ENCODE measurements at regions not wholly inside any gene's neighbourhood (a gene's known extent, or its start where the extent isn't known, plus 50 kb on each side); places are given as distances from the start of the nearest gene placed in this dataset.

DNA sequence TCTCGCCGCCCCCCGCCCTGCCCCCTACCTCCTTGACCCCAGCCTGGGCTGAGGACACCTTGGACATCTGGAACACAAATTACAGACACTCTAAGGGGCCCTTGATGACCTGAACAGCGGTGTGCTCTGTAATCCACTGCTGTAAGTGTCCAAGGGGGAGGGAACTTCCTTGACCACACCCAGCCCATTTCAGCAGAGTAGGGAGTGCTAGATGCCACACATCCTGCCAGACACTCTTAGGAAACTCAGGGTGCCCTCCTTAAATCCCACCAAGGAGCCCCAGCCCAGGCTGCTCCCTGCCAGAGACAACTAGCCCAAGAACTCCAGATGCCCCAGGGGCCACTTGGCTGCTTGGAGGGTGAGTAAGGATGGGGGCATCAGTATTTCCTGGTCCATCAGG, 282.2 kb downstream of the RRAGC start:
- Histone ChIP-seq H3K27ac (replicated peaks) (no peak overlapping the region), H3K4me3 (replicated peaks; ENCODE audit: insufficient read depth, low read length) (no peak overlapping the region), H3K27me3 (ENCODE audit: insufficient read depth, poor library complexity, severe bottlenecking) (peaks cover 37% of the 10 kb centered on the region)
- TF ChIP-seq, protein P1, sequence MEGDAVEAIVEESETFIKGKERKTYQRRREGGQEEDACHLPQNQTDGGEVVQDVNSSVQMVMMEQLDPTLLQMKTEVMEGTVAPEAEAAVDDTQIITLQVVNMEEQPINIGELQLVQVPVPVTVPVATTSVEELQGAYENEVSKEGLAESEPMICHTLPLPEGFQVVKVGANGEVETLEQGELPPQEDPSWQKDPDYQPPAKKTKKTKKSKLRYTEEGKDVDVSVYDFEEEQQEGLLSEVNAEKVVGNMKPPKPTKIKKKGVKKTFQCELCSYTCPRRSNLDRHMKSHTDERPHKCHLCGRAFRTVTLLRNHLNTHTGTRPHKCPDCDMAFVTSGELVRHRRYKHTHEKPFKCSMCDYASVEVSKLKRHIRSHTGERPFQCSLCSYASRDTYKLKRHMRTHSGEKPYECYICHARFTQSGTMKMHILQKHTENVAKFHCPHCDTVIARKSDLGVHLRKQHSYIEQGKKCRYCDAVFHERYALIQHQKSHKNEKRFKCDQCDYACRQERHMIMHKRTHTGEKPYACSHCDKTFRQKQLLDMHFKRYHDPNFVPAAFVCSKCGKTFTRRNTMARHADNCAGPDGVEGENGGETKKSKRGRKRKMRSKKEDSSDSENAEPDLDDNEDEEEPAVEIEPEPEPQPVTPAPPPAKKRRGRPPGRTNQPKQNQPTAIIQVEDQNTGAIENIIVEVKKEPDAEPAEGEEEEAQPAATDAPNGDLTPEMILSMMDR (IDR thresholded peaks at IDR 0.05; ENCODE audit: insufficient read depth, low read length): no peak
- TF ChIP-seq SPI1 (IDR thresholded peaks at IDR 0.05; ENCODE audit: borderline replicate concordance, low read depth) (no peak), POLR2AphosphoS5 (IDR thresholded peaks at IDR 0.05; ENCODE audit: low read depth) (no peak), GABPA (IDR thresholded peaks at IDR 0.05; ENCODE audit: low read depth) (no peak)
- TF ChIP-seq, protein P2, sequence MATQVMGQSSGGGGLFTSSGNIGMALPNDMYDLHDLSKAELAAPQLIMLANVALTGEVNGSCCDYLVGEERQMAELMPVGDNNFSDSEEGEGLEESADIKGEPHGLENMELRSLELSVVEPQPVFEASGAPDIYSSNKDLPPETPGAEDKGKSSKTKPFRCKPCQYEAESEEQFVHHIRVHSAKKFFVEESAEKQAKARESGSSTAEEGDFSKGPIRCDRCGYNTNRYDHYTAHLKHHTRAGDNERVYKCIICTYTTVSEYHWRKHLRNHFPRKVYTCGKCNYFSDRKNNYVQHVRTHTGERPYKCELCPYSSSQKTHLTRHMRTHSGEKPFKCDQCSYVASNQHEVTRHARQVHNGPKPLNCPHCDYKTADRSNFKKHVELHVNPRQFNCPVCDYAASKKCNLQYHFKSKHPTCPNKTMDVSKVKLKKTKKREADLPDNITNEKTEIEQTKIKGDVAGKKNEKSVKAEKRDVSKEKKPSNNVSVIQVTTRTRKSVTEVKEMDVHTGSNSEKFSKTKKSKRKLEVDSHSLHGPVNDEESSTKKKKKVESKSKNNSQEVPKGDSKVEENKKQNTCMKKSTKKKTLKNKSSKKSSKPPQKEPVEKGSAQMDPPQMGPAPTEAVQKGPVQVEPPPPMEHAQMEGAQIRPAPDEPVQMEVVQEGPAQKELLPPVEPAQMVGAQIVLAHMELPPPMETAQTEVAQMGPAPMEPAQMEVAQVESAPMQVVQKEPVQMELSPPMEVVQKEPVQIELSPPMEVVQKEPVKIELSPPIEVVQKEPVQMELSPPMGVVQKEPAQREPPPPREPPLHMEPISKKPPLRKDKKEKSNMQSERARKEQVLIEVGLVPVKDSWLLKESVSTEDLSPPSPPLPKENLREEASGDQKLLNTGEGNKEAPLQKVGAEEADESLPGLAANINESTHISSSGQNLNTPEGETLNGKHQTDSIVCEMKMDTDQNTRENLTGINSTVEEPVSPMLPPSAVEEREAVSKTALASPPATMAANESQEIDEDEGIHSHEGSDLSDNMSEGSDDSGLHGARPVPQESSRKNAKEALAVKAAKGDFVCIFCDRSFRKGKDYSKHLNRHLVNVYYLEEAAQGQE (IDR thresholded peaks at IDR 0.05; ENCODE audit: insufficient replicate concordance, low read depth): no peak
- DNase-seq (ENCODE audit: low read depth in 1 of 2, low spot score in 1 of 2): no peak

DNA sequence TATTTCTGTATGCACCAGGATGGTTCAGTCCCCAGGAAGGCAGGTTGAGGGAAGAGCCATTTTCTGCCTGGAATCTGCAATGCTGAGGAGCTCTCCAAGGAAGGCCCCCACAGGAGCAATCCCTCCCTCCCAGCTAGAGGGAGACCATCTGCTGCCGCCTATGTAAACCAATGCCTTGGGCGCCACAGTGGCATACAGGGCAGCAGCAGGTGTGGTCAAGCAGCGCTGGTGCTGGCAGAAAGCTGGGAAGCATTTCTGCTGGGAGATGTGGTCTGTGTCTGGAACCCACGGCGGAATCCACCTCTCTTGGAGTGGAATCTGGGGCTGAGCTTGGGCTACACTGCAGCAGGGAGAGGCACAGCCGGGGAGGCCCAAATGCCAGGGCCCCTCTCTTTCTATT, 283.3 kb downstream of the RRAGC start:
- no peak for DNase-seq (ENCODE audit: low read depth in 1 of 2, low spot score in 1 of 2)
- H3K27me3 ChIP-seq (ENCODE audit: insufficient read depth, poor library complexity, severe bottlenecking): peaks cover 37% of the 10 kb centered on the region
- TF ChIP-seq GABPA (IDR thresholded peaks at IDR 0.05; ENCODE audit: low read depth) (no peak), POLR2AphosphoS5 (IDR thresholded peaks at IDR 0.05; ENCODE audit: low read depth) (no peak), SPI1 (IDR thresholded peaks at IDR 0.05; ENCODE audit: borderline replicate concordance, low read depth) (no peak)
- TF ChIP-seq, protein P2 (IDR thresholded peaks at IDR 0.05; ENCODE audit: insufficient replicate concordance, low read depth): no peak
- TF ChIP-seq, protein P1 (IDR thresholded peaks at IDR 0.05; ENCODE audit: insufficient read depth, low read length): no peak
- H3K27ac ChIP-seq (replicated peaks): no peak overlapping the region
- H3K4me3 ChIP-seq (replicated peaks; ENCODE audit: insufficient read depth, low read length): no peak overlapping the region

DNA sequence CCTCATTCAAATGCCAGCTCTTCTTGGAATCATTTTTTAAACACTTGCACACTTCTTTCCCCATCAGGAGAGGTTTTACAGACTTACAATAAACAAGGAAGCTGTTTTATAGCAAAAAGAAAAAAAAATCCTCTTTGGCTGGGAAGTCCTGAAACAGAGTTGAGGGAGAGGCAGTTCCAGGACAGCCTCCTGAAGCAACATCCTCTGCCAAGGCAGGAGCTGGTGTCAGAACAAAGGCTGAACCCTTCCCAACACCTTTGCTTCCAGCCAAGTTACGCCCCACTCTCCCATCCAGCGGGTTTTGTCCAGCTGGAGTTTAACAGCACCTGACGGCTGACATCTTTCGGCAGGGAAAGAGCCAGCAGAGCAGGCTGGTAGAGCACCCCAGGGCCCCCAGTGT, 287.8 kb downstream of the RRAGC start:
- TF ChIP-seq GABPA (IDR thresholded peaks at IDR 0.05; ENCODE audit: low read depth): no peak
- TF ChIP-seq POLR2AphosphoS5 (IDR thresholded peaks at IDR 0.05; ENCODE audit: low read depth): no peak
- TF ChIP-seq, protein P1 (IDR thresholded peaks at IDR 0.05; ENCODE audit: insufficient read depth, low read length): no peak
- no peak for TF ChIP-seq SPI1 (IDR thresholded peaks at IDR 0.05; ENCODE audit: borderline replicate concordance, low read depth)
- TF ChIP-seq, protein P2 (IDR thresholded peaks at IDR 0.05; ENCODE audit: insufficient replicate concordance, low read depth): no peak
- no peak overlapping the region for H3K4me3 ChIP-seq (replicated peaks; ENCODE audit: insufficient read depth, low read length)
- no peak for DNase-seq (ENCODE audit: low read depth in 1 of 2, low spot score in 1 of 2)
- no peak overlapping the region for H3K27ac ChIP-seq (replicated peaks)
- peaks cover 4% of the 10 kb centered on the region for H3K27me3 ChIP-seq (ENCODE audit: insufficient read depth, poor library complexity, severe bottlenecking)

Data from HL-60 (cell line).